Loucy (cell line): ENCODE measurements at regions not wholly inside any gene's neighbourhood (a gene's known extent, or its start where the extent isn't known, plus 50 kb on each side); places are given as distances from the start of the nearest gene placed in this dataset.
"Not testable (repeated sequence)": the region's sequence is repeated elsewhere in the genome, so short reads cannot be mapped to it uniquely, and the experiment has no call there.

Source experiments
- H2AFZ ChIP-seq: fragments of 200-600 bp; sonication (generic); 2 replicates; pipeline ENCODE4 v1.6.0; 2016; ENCODE audit warnings: antibody characterized with exemption, mild to moderate bottlenecking, low read length, moderate library complexity
- H3F3A ChIP-seq: fragments of 200-600 bp; 2 replicates; pipeline ENCODE4 v1.6.0; 2016; ENCODE audit warnings: antibody characterized with exemption, low read depth, mild to moderate bottlenecking
- H3K27me3 ChIP-seq: fragments of 200-600 bp; sonication (generic); 2 replicates; pipeline ENCODE4 v1.6.1; 2014; ENCODE audit warnings: low read length, mild to moderate bottlenecking; ENCODE audit not compliant: insufficient read depth, poor library complexity, severe bottlenecking
- H3K36me3 ChIP-seq: fragments of 200-600 bp; sonication (generic); 2 replicates; pipeline ENCODE4 v1.6.1; 2016; ENCODE audit warnings: low read length; ENCODE audit not compliant: insufficient read depth
- H3K4me1 ChIP-seq: fragments of 200-600 bp; sonication (generic); 2 replicates; pipeline ENCODE4 v1.5.1; 2014; ENCODE audit warnings: low read length, mild to moderate bottlenecking; ENCODE audit not compliant: insufficient read depth, poor library complexity, severe bottlenecking
- H3K4me2 ChIP-seq: fragments of 200-600 bp; sonication (generic); 2 replicates; pipeline ENCODE4 v1.6.0; 2014; ENCODE audit warnings: antibody characterized with exemption, low read length, low read depth, mild to moderate bottlenecking; ENCODE audit not compliant: poor library complexity, severe bottlenecking
- H3K4me3 ChIP-seq: fragments of 200-600 bp; sonication (generic); 2 replicates; pipeline ENCODE4 v1.5.1; 2014; ENCODE audit warnings: low read length, mild to moderate bottlenecking, mixed read lengths; ENCODE audit not compliant: poor library complexity, severe bottlenecking
- H3K79me2 ChIP-seq: fragments of 200-600 bp; sonication (generic); 2 replicates; pipeline ENCODE4 v1.6.1; 2014; ENCODE audit warnings: low read length; ENCODE audit not compliant: insufficient read depth
- H3K9ac ChIP-seq: fragments of 200-600 bp; sonication (generic); 2 replicates; pipeline ENCODE4 v1.6.0; 2014; ENCODE audit warnings: mild to moderate bottlenecking, low read depth, low read length, moderate library complexity; ENCODE audit not compliant: poor library complexity, severe bottlenecking
- H3K9me2 ChIP-seq: fragments of 200-600 bp; sonication (generic); replicated peaks from 2 replicates; pipeline ENCODE4 v1.6.1; 2016; ENCODE audit warnings: low read depth, low read length, mixed read lengths
- H3K9me3 ChIP-seq: fragments of 200-600 bp; sonication (generic); 2 replicates; pipeline ENCODE4 v1.6.1; 2014; ENCODE audit warnings: mild to moderate bottlenecking, antibody characterized with exemption, low read length, low read depth; ENCODE audit not compliant: insufficient read depth
- H4K20me1 ChIP-seq: fragments of 200-600 bp; sonication (generic); 2 replicates; pipeline ENCODE4 v1.6.0; 2014; ENCODE audit warnings: antibody characterized with exemption, low read length, mild to moderate bottlenecking; ENCODE audit not compliant: insufficient read depth, poor library complexity, severe bottlenecking
- EZH2phosphoT487 ChIP-seq: fragments of 200-600 bp; IDR thresholded peaks from 2 replicates; pipeline ENCODE4 v1.6.1; 2018; ENCODE audit warnings: antibody characterized with exemption, mild to moderate bottlenecking, moderate library complexity, borderline replicate concordance
- TF ChIP-seq, protein P1 (sequence below): fragments of 200-600 bp; sonication (generic); conservative IDR thresholded peaks from 2 replicates; pipeline ENCODE4 v1.5.1; 2014; ENCODE audit warnings: mild to moderate bottlenecking, antibody characterized with exemption, low read length

DNA sequence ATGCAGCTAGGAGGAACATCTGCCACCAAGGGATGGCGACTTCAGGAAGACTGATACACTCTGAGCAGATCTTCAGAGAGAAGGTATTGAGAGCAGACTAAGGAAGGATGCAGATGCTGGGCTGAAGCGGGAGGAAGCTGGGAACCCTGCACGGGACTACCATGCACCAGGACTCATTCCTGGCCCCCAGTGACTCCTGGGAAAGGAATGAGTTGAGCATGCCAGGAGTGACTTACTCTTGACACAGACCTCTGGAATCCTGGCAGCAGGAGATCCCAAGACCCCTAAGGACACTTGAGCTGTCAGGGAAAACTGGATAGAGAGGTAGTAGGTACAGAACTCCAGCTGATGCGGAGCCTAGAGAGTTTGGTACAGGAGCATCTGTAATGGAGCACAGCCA, 336.1 kb downstream of the RPS29 start:
- Histone ChIP-seq H2AFZ (no peak overlapping the region), H3K9ac (no peak overlapping the region), H3K27me3 (no peaks in the 10 kb centered on the region), H4K20me1 (no peaks in the 10 kb centered on the region), H3K4me2 (no peak overlapping the region), H3F3A (no peaks in the 10 kb centered on the region), H3K4me3 (no peak overlapping the region), H3K4me1 (no peaks in the 10 kb centered on the region), H3K79me2 (no peaks in the 10 kb centered on the region), H3K9me3 (no peaks in the 10 kb centered on the region), H3K9me2 (no peaks in the 10 kb centered on the region), H3K36me3 (no peaks in the 10 kb centered on the region)
- TF ChIP-seq, protein P1, sequence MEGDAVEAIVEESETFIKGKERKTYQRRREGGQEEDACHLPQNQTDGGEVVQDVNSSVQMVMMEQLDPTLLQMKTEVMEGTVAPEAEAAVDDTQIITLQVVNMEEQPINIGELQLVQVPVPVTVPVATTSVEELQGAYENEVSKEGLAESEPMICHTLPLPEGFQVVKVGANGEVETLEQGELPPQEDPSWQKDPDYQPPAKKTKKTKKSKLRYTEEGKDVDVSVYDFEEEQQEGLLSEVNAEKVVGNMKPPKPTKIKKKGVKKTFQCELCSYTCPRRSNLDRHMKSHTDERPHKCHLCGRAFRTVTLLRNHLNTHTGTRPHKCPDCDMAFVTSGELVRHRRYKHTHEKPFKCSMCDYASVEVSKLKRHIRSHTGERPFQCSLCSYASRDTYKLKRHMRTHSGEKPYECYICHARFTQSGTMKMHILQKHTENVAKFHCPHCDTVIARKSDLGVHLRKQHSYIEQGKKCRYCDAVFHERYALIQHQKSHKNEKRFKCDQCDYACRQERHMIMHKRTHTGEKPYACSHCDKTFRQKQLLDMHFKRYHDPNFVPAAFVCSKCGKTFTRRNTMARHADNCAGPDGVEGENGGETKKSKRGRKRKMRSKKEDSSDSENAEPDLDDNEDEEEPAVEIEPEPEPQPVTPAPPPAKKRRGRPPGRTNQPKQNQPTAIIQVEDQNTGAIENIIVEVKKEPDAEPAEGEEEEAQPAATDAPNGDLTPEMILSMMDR, result no peak
- TF ChIP-seq EZH2phosphoT487, result no peak

- no peak overlapping the region for H3K4me2 ChIP-seq
- no peaks in the 10 kb centered on the region for H3K79me2 ChIP-seq
- TF ChIP-seq EZH2phosphoT487, result no peak
- TF ChIP-seq, protein P1, result no peak
- H3K36me3 ChIP-seq, result no peaks in the 10 kb centered on the region
- no peak overlapping the region for H2AFZ ChIP-seq
- H3K4me1 ChIP-seq, result no peaks in the 10 kb centered on the region
- no peaks in the 10 kb centered on the region for H4K20me1 ChIP-seq
- no peaks in the 10 kb centered on the region for H3F3A ChIP-seq
- no peaks in the 10 kb centered on the region for H3K9me3 ChIP-seq
- H3K9me2 ChIP-seq, result no peaks in the 10 kb centered on the region
- H3K27me3 ChIP-seq, result no peaks in the 10 kb centered on the region
- H3K4me3 ChIP-seq, result no peak overlapping the region
- no peak overlapping the region for H3K9ac ChIP-seq
These were observed 337.2 kb downstream of the RPS29 start for GRCh38 chr14:49249022-49249421.

- not testable (repeated sequence) for H3K9me2 ChIP-seq, H2AFZ ChIP-seq, H3K4me2 ChIP-seq, H3K4me1 ChIP-seq, H4K20me1 ChIP-seq, H3K9ac ChIP-seq, H3K27me3 ChIP-seq, H3K4me3 ChIP-seq, H3K79me2 ChIP-seq, H3K36me3 ChIP-seq, H3F3A ChIP-seq, H3K9me3 ChIP-seq
These were observed 342.4 kb downstream of the RPS29 start for GRCh38 chr14:49243777-49244176.

- TF ChIP-seq, protein P1, result no peak
- TF ChIP-seq EZH2phosphoT487, result no peak
- H4K20me1 ChIP-seq, result no peaks in the 10 kb centered on the region
- no peaks in the 10 kb centered on the region for H3F3A ChIP-seq
- H3K9me3 ChIP-seq, result peaks cover 13% of the 10 kb centered on the region
- H3K36me3 ChIP-seq, result no peaks in the 10 kb centered on the region
- H3K4me3 ChIP-seq, result no peak overlapping the region
- H3K79me2 ChIP-seq, result no peaks in the 10 kb centered on the region
- H3K9me2 ChIP-seq, result no peaks in the 10 kb centered on the region
- H3K4me1 ChIP-seq, result no peaks in the 10 kb centered on the region
- no peaks in the 10 kb centered on the region for H3K27me3 ChIP-seq
- H2AFZ ChIP-seq, result no peak overlapping the region
- no peak overlapping the region for H3K9ac ChIP-seq
- no peak overlapping the region for H3K4me2 ChIP-seq
These were observed 345.8 kb downstream of the RPS29 start for GRCh38 chr14:49240383-49240782.
